DMS153 (cell line): ENCODE measurements at regions not wholly inside any gene's neighbourhood (a gene's known extent, or its start where the extent isn't known, plus 50 kb on each side); places are given as distances from the start of the nearest gene placed in this dataset.

ENCODE experiments used
- DNase-seq: peaks from one replicate; lab custom pipeline; 2025; lab: John Stamatoyannopoulos, UW

DNA sequence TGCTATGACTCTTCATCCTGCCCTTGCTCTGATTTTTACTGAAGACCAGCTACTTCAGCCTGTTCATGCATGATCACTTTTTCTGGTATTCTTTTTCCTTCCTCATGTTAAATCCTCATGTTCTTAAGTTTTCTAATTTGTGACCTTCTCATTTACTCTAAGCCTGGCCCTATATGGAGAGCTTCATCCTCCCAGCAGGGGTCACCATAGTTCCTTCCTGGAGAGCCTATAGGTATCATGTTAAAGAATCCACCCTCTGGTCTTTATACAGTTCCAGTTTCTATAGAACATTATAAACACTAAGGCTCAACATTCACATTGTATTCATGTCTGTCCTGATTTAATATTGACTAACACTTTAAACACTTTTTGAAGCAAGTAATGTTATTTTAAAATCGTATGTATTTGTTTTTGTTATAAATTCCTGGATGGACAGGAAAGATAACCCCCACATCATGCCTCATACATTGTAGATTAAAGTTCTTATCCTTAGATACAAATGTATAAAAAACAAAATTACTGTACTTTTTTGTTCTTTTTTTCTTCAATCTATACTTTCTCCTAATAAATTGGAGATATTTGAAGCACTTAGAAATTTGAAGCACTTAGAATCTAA, 53.8 kb upstream of the OTUD4 start:
- peak; percentile 40 for DNase-seq

DNA sequence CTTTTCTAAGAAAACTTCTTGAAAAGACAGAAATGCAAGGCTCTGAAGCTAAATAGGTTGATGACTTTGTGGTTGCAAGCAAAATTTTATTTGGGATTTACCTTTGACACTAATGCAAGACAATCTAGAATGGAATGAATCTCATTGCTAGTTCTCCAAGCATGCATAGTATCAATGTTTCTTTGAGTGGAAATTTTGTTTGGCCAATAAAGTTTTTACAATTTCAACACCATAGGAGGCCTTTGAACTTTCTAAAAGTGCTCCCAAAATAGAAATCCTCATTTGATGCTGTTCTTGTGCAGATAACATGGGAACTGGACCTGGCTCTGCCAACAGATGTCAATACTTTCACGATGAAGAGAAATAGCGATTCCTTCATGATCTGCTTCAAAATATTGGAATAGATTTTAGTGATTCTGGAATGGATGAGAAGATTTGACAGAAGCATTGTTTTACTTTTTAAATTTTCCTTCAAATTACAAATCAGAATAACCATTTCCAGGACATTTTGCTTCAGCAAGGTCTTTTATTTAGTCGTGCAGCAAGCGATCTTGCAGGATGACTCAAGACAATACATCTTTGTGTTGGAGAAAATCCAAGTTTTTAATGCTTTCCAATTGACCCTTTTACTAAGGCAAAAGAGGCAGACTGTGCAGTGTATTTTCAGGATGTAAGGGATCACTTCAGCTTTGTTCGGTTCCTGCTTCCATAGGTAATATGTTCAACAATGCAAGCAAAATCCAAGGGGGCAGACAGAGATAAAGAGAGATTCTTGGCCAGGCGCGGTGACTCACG, 51.7 kb upstream of the OTUD4 start:
- DNase-seq, result no peak

DNA sequence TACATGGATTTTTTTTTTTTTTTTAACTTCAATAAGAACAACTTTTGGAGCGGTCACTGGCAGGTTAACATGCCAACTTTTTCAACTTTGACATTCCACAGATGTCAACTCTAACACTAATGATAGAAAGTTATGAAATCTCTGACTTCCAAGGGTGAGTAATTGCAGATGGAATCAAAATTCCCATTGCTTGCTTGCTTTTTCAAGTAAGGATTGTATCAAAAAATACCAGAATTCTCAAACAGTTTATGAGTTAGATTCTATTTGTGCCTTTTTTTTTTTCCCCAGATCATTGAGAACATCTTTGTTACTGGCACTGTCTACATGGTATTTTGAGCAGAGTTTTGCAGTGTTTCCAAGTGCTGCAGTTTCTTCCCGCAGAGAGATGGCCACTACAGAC, 50.3 kb upstream of the OTUD4 start:
- no peak for DNase-seq
